Karpas-422 (cell line): ENCODE measurements at regions not wholly inside any gene's neighbourhood (a gene's known extent, or its start where the extent isn't known, plus 50 kb on each side); places are given as distances from the start of the nearest gene placed in this dataset.
A peak's percentile ranks its signal among the peaks of the same experiment; 100 is the strongest.

ENCODE experiments used
- DNase-seq: peaks from one replicate; pipeline ENCODE4 v3.0.0-alpha.2; 2015
- H2AFZ ChIP-seq: fragments of 200-600 bp; sonication (generic); 2 replicates; pipeline ENCODE4 v1.6.1; 2014; ENCODE audit warnings: antibody characterized with exemption, low read length, mixed read lengths
- H3K27ac ChIP-seq: fragments of 200-600 bp; sonication (generic); 2 replicates; pipeline ENCODE4 v1.5.1; 2014; ENCODE audit warnings: mild to moderate bottlenecking, low read length, moderate library complexity
- H3K27me3 ChIP-seq: fragments of 200-600 bp; sonication (generic); 2 replicates; pipeline ENCODE4 v1.6.1; 2014; ENCODE audit warnings: low read length, mixed read lengths
- H3K36me3 ChIP-seq: fragments of 200-600 bp; sonication (generic); 2 replicates; pipeline ENCODE4 v1.6.1; 2014; ENCODE audit warnings: low read length, mixed read lengths; ENCODE audit not compliant: insufficient read depth
- H3K4me1 ChIP-seq: fragments of 200-600 bp; sonication (generic); 2 replicates; pipeline ENCODE4 v1.6.1; 2014; ENCODE audit warnings: mild to moderate bottlenecking, low read length, mixed read lengths
- H3K4me2 ChIP-seq: fragments of 200-600 bp; sonication (generic); 2 replicates; pipeline ENCODE4 v1.6.1; 2014; ENCODE audit warnings: low read length, low read depth, mild to moderate bottlenecking; ENCODE audit not compliant: poor library complexity, severe bottlenecking
- H3K4me3 ChIP-seq: fragments of 200-600 bp; sonication (generic); 2 replicates; pipeline ENCODE4 v1.5.1; 2014; ENCODE audit warnings: mild to moderate bottlenecking, antibody characterized with exemption, low read length, mixed read lengths
- H3K79me2 ChIP-seq: fragments of 200-600 bp; sonication (generic); 2 replicates; pipeline ENCODE4 v1.6.1; 2014; ENCODE audit warnings: mild to moderate bottlenecking, low read length, mixed read lengths
- H3K9ac ChIP-seq: fragments of 200-600 bp; sonication (generic); 2 replicates; pipeline ENCODE4 v1.6.0; 2014; ENCODE audit warnings: low read length
- H3K9me2 ChIP-seq: fragments of 200-600 bp; sonication (generic), shearing (Covaris generic); replicated peaks from 2 replicates; pipeline ENCODE4 v1.6.0; 2014; ENCODE audit warnings: mild to moderate bottlenecking, low read length, moderate library complexity; ENCODE audit not compliant: insufficient read depth
- H3K9me3 ChIP-seq: fragments of 300-700, 200-600 bp; sonication (generic); 2 replicates; pipeline ENCODE4 v1.6.1; 2014; ENCODE audit warnings: low read length, mixed read lengths
- H4K20me1 ChIP-seq: fragments of 200-600 bp; sonication (generic); 2 replicates; pipeline ENCODE4 v1.6.1; 2014; ENCODE audit warnings: mild to moderate bottlenecking, antibody characterized with exemption, low read length, low read depth; ENCODE audit not compliant: insufficient read depth

GRCh38 chr13:111021270-111021669 is 93.8 kb upstream of the ARHGEF7 start:
- no peak for DNase-seq
- Histone ChIP-seq H3K9ac (no peak overlapping the region), H3K9me2 (no peaks in the 10 kb centered on the region), H3K4me3 (no peak overlapping the region), H3K36me3 (no peaks in the 10 kb centered on the region), H3K79me2 (no peaks in the 10 kb centered on the region), H3K27me3 (no peaks in the 10 kb centered on the region), H2AFZ (no peak overlapping the region), H3K9me3 (no peaks in the 10 kb centered on the region; the same call in 1 of the 2 replicates), H3K27ac (no peak overlapping the region), H3K4me2 (no peak overlapping the region), H3K4me1 (no peaks in the 10 kb centered on the region), H4K20me1 (no peaks in the 10 kb centered on the region)

- Histone ChIP-seq H3K27me3 (no peaks in the 10 kb centered on the region), H3K9me2 (no peaks in the 10 kb centered on the region), H3K4me2 (no peak overlapping the region), H3K79me2 (no peaks in the 10 kb centered on the region), H2AFZ (no peak overlapping the region), H3K9me3 (no peaks in the 10 kb centered on the region; the same call in 1 of the 2 replicates), H3K4me3 (no peak overlapping the region), H3K27ac (no peak overlapping the region), H3K9ac (no peak overlapping the region), H3K4me1 (no peaks in the 10 kb centered on the region), H3K36me3 (no peaks in the 10 kb centered on the region), H4K20me1 (no peaks in the 10 kb centered on the region)
- DNase-seq = no peak
These were observed 94.6 kb upstream of the ARHGEF7 start for GRCh38 chr13:111020546-111020945.

GRCh38 chr13:111020021-111020420 is 95.1 kb upstream of the ARHGEF7 start:
- no peak for DNase-seq
- no peaks in the 10 kb centered on the region for H3K27me3 ChIP-seq
- H3K79me2 ChIP-seq = no peaks in the 10 kb centered on the region
- no peaks in the 10 kb centered on the region for H3K36me3 ChIP-seq
- H3K27ac ChIP-seq = no peak overlapping the region
- H3K4me2 ChIP-seq = no peak overlapping the region
- H2AFZ ChIP-seq = no peak overlapping the region
- no peaks in the 10 kb centered on the region for H4K20me1 ChIP-seq
- H3K4me3 ChIP-seq = no peak overlapping the region
- H3K4me1 ChIP-seq = no peaks in the 10 kb centered on the region
- no peaks in the 10 kb centered on the region; the same call in 1 of the 2 replicates for H3K9me3 ChIP-seq
- no peak overlapping the region for H3K9ac ChIP-seq
- no peaks in the 10 kb centered on the region for H3K9me2 ChIP-seq

GRCh38 chr13:111017755-111018459 is 97.2 kb upstream of the ARHGEF7 start:
- Histone ChIP-seq H3K36me3 (no peaks in the 10 kb centered on the region), H3K79me2 (no peaks in the 10 kb centered on the region), H3K27ac (no peak overlapping the region), H4K20me1 (no peaks in the 10 kb centered on the region), H3K9me3 (no peaks in the 10 kb centered on the region; the same call in 1 of the 2 replicates), H3K4me2 (no peak overlapping the region), H3K4me1 (no peaks in the 10 kb centered on the region), H3K9ac (no peak overlapping the region), H3K9me2 (no peaks in the 10 kb centered on the region), H3K4me3 (no peak overlapping the region), H2AFZ (no peak overlapping the region), H3K27me3 (no peaks in the 10 kb centered on the region)
- DNase-seq = no peak

GRCh38 chr13:111013196-111013595 is 98.3 kb upstream of the ANKRD10 start:
- Histone ChIP-seq H4K20me1 (no peaks in the 10 kb centered on the region), H3K9me3 (no peaks in the 10 kb centered on the region), H3K79me2 (no peaks in the 10 kb centered on the region), H3K4me3 (no peak overlapping the region), H3K4me1 (no peaks in the 10 kb centered on the region), H3K27ac (no peak overlapping the region), H3K36me3 (no peaks in the 10 kb centered on the region), H3K4me2 (no peak overlapping the region), H3K27me3 (no peaks in the 10 kb centered on the region), H3K9ac (no peak overlapping the region), H3K9me2 (no peaks in the 10 kb centered on the region), H2AFZ (no peak overlapping the region)
- no peak for DNase-seq

- no peaks in the 10 kb centered on the region for H3K27me3 ChIP-seq
- H3K4me1 ChIP-seq = no peaks in the 10 kb centered on the region
These were observed 97.0 kb upstream of the ANKRD10 start for GRCh38 chr13:111011899-111012298.

GRCh38 chr13:111008351-111008750 is 93.5 kb upstream of the ANKRD10 start:
- no peak overlapping the region for H3K9ac ChIP-seq
- H3K4me2 ChIP-seq = no peak overlapping the region
- H4K20me1 ChIP-seq = no peaks in the 10 kb centered on the region
- no peak for DNase-seq
- H3K36me3 ChIP-seq = no peaks in the 10 kb centered on the region
- no peaks in the 10 kb centered on the region for H3K4me1 ChIP-seq
- no peaks in the 10 kb centered on the region for H3K79me2 ChIP-seq
- no peak overlapping the region for H3K4me3 ChIP-seq
- no peak overlapping the region for H3K27ac ChIP-seq
- H3K9me2 ChIP-seq = no peaks in the 10 kb centered on the region
- no peaks in the 10 kb centered on the region for H3K9me3 ChIP-seq
- H3K27me3 ChIP-seq = no peaks in the 10 kb centered on the region
- H2AFZ ChIP-seq = no peak overlapping the region

More at GRCh38 chr13:111011899-111012298, 97.0 kb upstream of the ANKRD10 start:
- Histone ChIP-seq H3K4me2 (no peak overlapping the region), H3K9me2 (no peaks in the 10 kb centered on the region), H4K20me1 (no peaks in the 10 kb centered on the region), H3K36me3 (no peaks in the 10 kb centered on the region), H3K27ac (no peak overlapping the region), H2AFZ (no peak overlapping the region), H3K9ac (no peak overlapping the region), H3K4me3 (no peak overlapping the region), H3K79me2 (no peaks in the 10 kb centered on the region), H3K9me3 (no peaks in the 10 kb centered on the region)
- no peak for DNase-seq

- peak; percentile 62 for DNase-seq
- H3K27me3 ChIP-seq = no peaks in the 10 kb centered on the region
- no peak overlapping the region for H3K27ac ChIP-seq
- H2AFZ ChIP-seq = no peak overlapping the region
- no peaks in the 10 kb centered on the region for H3K9me3 ChIP-seq
- H3K79me2 ChIP-seq = no peaks in the 10 kb centered on the region
- H4K20me1 ChIP-seq = no peaks in the 10 kb centered on the region
- no peak overlapping the region for H3K4me3 ChIP-seq
- no peaks in the 10 kb centered on the region for H3K36me3 ChIP-seq
- H3K9me2 ChIP-seq = no peaks in the 10 kb centered on the region
- no peak overlapping the region for H3K9ac ChIP-seq
- H3K4me2 ChIP-seq = no peak overlapping the region
- H3K4me1 ChIP-seq = no peaks in the 10 kb centered on the region
These were observed 92.3 kb upstream of the ANKRD10 start for GRCh38 chr13:111007209-111007608.
